SKM-1 treated with dmso at 0.1 percent for 144 hours (cell line): ENCODE measurements at regions not wholly inside any gene's neighbourhood (a gene's known extent, or its start where the extent isn't known, plus 50 kb on each side); places are given as distances from the start of the nearest gene placed in this dataset.
"Not testable (repeated sequence)": the region's sequence is repeated elsewhere in the genome, so short reads cannot be mapped to it uniquely, and the experiment has no call there.

Source experiments
- DNase-seq: peaks from one replicate; lab custom pipeline; 2025; ENCODE audit not compliant: unreplicated experiment; lab: John Stamatoyannopoulos, UW

- DNase-seq, result no peak
These were observed 135.1 kb upstream of the RFX3 start for GRCh38 chr9:3660936-3661335.

GRCh38 chr9:3659647-3660046 lies 133.8 kb upstream of the RFX3 start:
- DNase-seq, result no peak

- no peak for DNase-seq
These were observed 133.2 kb upstream of the RFX3 start for GRCh38 chr9:3658964-3659363.

- no peak for DNase-seq
These were observed 130.4 kb upstream of the RFX3 start for GRCh38 chr9:3656224-3656623.

- DNase-seq, result no peak
These were observed 125.3 kb upstream of the RFX3 start for GRCh38 chr9:3650994-3651622.

GRCh38 chr9:3648722-3649246 lies 123.0 kb upstream of the RFX3 start:
- DNase-seq, result no peak

- no peak for DNase-seq
These were observed 122.5 kb upstream of the RFX3 start for GRCh38 chr9:3648266-3648665.

- no peak for DNase-seq
These were observed 121.9 kb upstream of the RFX3 start for GRCh38 chr9:3647652-3648051.

- DNase-seq, result no peak
These were observed 120.4 kb upstream of the RFX3 start for GRCh38 chr9:3646226-3646625.

- DNase-seq, result not testable (repeated sequence)
These were observed 116.3 kb upstream of the RFX3 start for GRCh38 chr9:3642075-3642474.

GRCh38 chr9:3629495-3629894 lies 103.7 kb upstream of the RFX3 start:
- DNase-seq, result no peak

- no peak for DNase-seq
These were observed 102.4 kb upstream of the RFX3 start for GRCh38 chr9:3628239-3628638.

GRCh38 chr9:3608011-3608410 lies 82.2 kb upstream of the RFX3 start:
- no peak for DNase-seq

GRCh38 chr9:3600672-3601071 lies 74.9 kb upstream of the RFX3 start:
- DNase-seq, result no peak

GRCh38 chr9:3597792-3598191 lies 72.0 kb upstream of the RFX3 start:
- no peak for DNase-seq

- DNase-seq, result no peak
These were observed 60.3 kb upstream of the RFX3 start for GRCh38 chr9:3586066-3586465.

- no peak for DNase-seq
These were observed 59.8 kb upstream of the RFX3 start for GRCh38 chr9:3585606-3586005.

GRCh38 chr9:3578786-3579185 lies 53.0 kb upstream of the RFX3 start:
- peak; percentile 6 for DNase-seq

GRCh38 chr9:3576328-3576727 lies 50.5 kb upstream of the RFX3 start:
- peak; percentile 98 for DNase-seq

GRCh38 chr9:3575821-3576220 lies 50.0 kb upstream of the RFX3 start:
- no peak for DNase-seq
